ENCODE measurements at regions not wholly inside any gene's neighbourhood (a gene's known extent, or its start where the extent isn't known, plus 50 kb on each side); places are given as distances from the start of the nearest gene placed in this dataset.
A peak's percentile ranks its signal among the peaks of the same experiment; 100 is the strongest.

DNA sequence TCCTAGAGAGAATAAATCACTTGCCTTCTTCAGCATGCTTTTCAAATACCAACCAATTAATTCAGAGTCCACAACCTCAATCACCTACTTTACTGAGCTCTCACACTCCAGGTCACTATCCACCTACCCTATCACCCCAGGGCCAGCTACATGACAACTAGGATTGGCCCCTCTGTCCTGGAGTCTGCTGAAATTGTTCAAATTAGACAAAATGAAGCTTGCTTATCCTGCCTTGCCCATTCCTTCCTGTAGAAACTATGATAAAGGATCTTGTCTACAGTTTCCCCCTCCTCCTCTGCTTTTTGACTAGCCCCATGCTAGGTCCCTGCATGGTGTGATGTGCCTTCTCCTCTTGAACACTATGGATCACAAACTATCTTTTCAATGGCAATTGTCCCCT, 94.5 kb downstream of the JRKL start (continued):
- peak; percentile 65 for TF ChIP-seq ARID1B (IDR thresholded peaks at IDR 0.05)
- 0 out of 2 replicates have a peak, but pooled peaks have one; percentile 20 for TF ChIP-seq SMARCA4 (IDR thresholded peaks at IDR 0.05)
- TF ChIP-seq, protein P1, sequence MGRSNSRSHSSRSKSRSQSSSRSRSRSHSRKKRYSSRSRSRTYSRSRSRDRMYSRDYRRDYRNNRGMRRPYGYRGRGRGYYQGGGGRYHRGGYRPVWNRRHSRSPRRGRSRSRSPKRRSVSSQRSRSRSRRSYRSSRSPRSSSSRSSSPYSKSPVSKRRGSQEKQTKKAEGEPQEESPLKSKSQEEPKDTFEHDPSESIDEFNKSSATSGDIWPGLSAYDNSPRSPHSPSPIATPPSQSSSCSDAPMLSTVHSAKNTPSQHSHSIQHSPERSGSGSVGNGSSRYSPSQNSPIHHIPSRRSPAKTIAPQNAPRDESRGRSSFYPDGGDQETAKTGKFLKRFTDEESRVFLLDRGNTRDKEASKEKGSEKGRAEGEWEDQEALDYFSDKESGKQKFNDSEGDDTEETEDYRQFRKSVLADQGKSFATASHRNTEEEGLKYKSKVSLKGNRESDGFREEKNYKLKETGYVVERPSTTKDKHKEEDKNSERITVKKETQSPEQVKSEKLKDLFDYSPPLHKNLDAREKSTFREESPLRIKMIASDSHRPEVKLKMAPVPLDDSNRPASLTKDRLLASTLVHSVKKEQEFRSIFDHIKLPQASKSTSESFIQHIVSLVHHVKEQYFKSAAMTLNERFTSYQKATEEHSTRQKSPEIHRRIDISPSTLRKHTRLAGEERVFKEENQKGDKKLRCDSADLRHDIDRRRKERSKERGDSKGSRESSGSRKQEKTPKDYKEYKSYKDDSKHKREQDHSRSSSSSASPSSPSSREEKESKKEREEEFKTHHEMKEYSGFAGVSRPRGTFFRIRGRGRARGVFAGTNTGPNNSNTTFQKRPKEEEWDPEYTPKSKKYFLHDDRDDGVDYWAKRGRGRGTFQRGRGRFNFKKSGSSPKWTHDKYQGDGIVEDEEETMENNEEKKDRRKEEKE (IDR thresholded peaks at IDR 0.05; ENCODE audit: borderline replicate concordance in 1 of 2, control insufficient read depth in 1 of 2, low read depth in 2 of 2, low read length in 1 of 2), result no peak
- TF ChIP-seq ZNF24 (IDR thresholded peaks at IDR 0.05), result no peak
- TF ChIP-seq MCM2 (IDR thresholded peaks at IDR 0.05; ENCODE audit: low read depth), result no peak
- peak; percentile 46; the same call in 1 of the 2 replicates for TF ChIP-seq NCOR1 (IDR thresholded peaks at IDR 0.05)
- TF ChIP-seq NR1H2 (CRISPR knock-in tag; IDR thresholded peaks at IDR 0.05), result no peak
- TF ChIP-seq, protein P2, sequence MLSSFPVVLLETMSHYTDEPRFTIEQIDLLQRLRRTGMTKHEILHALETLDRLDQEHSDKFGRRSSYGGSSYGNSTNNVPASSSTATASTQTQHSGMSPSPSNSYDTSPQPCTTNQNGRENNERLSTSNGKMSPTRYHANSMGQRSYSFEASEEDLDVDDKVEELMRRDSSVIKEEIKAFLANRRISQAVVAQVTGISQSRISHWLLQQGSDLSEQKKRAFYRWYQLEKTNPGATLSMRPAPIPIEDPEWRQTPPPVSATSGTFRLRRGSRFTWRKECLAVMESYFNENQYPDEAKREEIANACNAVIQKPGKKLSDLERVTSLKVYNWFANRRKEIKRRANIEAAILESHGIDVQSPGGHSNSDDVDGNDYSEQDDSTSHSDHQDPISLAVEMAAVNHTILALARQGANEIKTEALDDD (IDR thresholded peaks at IDR 0.05), result peak; percentile 58; the same call in 1 of the 2 replicates
- peak; percentile 80 for TF ChIP-seq CBFA2T3 (IDR thresholded peaks at IDR 0.05)
- TF ChIP-seq HCFC1 (IDR thresholded peaks at IDR 0.05; ENCODE audit: low read depth, low read length), result no peak
- TF ChIP-seq ZNF79 (CRISPR knock-in tag; IDR thresholded peaks at IDR 0.05; ENCODE audit: low read depth), result no peak
- no peak for TF ChIP-seq ESRRB (CRISPR knock-in tag; IDR thresholded peaks at IDR 0.05; ENCODE audit: borderline replicate concordance)
- no peak for TF ChIP-seq MTA2 (IDR thresholded peaks at IDR 0.05; ENCODE audit: low read depth)
- TF ChIP-seq, protein P3, sequence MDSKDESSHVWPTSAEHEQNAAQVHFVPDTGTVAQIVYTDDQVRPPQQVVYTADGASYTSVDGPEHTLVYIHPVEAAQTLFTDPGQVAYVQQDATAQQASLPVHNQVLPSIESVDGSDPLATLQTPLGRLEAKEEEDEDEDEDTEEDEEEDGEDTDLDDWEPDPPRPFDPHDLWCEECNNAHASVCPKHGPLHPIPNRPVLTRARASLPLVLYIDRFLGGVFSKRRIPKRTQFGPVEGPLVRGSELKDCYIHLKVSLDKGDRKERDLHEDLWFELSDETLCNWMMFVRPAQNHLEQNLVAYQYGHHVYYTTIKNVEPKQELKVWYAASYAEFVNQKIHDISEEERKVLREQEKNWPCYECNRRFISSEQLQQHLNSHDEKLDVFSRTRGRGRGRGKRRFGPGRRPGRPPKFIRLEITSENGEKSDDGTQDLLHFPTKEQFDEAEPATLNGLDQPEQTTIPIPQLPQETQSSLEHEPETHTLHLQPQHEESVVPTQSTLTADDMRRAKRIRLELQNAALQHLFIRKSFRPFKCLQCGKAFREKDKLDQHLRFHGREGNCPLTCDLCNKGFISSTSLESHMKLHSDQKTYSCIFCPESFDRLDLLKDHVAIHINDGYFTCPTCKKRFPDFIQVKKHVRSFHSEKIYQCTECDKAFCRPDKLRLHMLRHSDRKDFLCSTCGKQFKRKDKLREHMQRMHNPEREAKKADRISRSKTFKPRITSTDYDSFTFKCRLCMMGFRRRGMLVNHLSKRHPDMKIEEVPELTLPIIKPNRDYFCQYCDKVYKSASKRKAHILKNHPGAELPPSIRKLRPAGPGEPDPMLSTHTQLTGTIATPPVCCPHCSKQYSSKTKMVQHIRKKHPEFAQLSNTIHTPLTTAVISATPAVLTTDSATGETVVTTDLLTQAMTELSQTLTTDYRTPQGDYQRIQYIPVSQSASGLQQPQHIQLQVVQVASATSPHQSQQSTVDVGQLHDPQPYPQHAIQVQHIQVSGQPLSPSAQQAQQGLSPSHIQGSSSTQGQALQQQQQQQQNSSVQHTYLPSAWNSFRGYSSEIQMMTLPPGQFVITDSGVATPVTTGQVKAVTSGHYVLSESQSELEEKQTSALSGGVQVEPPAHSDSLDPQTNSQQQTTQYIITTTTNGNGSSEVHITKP (IDR thresholded peaks at IDR 0.05; ENCODE audit: partially characterized antibody), result peak; percentile 44
- TF ChIP-seq SLC30A9 (CRISPR knock-in tag; IDR thresholded peaks at IDR 0.05), result no peak
- TF ChIP-seq DIDO1 (tag; IDR thresholded peaks at IDR 0.05; ENCODE audit: low read depth), result no peak
- no peak for TF ChIP-seq GTF2A2 (tag; IDR thresholded peaks at IDR 0.05)
- no peak for TF ChIP-seq ZNF766 (CRISPR knock-in tag; conservative IDR thresholded peaks at IDR 0.05)
- 0 out of 4 replicates have a peak, but pooled peaks of 1 of the 2 experiments have one; percentile 14 for TF ChIP-seq TBL1XR1 (IDR thresholded peaks at IDR 0.05; ENCODE audit: low read length in 2 of 2)
- TF ChIP-seq HNRNPH1 (optimal IDR thresholded peaks at IDR 0.05; ENCODE audit: low read depth, low read length), result no peak

Data from K562 (cell line).